Astrocyte of the spinal cord (primary cell): ENCODE measurements at regions not wholly inside any gene's neighbourhood (a gene's known extent, or its start where the extent isn't known, plus 50 kb on each side); places are given as distances from the start of the nearest gene placed in this dataset.

Experiments used
- DNase-seq: peaks from one replicate; pipeline ENCODE4 v3.0.0; 2011; ENCODE audit warnings: low read depth, low spot score
- H3K4me3 ChIP-seq: 2 replicates; pipeline ENCODE4 v1.5.1; 2011; ENCODE audit warnings: low read depth, mild to moderate bottlenecking, low read length, moderate library complexity
- in situ Hi-C: cut with HindIII; loops from 2 replicates; pipeline ENCODE4 v1.10.0; 2017; ENCODE audit warnings: low sequenced_read_pairs
- TF ChIP-seq, protein P1 (sequence below): IDR thresholded peaks from 2 replicates; pipeline ENCODE4 v1.5.1; 2012; ENCODE audit warnings: low read depth, mild to moderate bottlenecking, low read length, inconsistent platforms

DNA sequence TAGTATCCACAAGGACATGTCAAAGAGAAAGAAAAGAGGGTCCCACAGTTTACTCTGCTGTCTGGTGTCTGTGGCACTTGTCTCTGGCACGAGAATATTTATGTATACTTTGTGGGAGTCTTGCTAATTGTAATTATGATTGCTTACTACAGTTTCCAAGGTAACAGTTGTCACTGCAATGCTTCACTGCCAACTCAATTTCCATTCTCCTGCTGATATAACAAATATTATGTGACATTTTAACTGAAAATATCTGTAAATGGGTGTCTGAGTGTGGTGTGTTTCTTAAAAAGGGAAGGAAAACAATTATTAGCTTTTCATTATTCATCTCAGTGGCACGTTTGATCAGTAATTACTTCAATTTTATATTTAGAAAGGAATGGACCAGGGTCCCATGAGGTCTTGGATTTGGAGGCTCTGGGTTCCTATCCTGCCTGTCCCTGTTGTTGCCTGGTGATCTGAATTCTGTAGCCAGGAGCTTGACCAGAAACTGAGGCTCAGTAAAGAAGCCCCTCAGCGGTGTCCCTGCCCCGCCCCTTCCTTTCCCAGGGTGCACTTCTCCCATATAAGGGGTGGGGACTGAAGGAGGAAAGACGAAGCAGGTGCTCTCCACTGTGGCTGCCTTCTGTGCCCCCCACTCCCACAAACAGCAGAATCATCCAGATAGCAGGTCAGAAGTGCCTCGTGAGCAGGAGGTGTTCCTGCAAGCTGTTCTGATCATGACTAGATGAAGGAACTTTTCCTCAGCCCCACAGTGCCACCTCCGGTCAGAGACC lies 137.3 kb upstream of the KIF2A start:
- in situ Hi-C loops = no loop called here
- H3K4me3 ChIP-seq = no peak overlapping the region
- DNase-seq = no peak
- TF ChIP-seq, protein P1, sequence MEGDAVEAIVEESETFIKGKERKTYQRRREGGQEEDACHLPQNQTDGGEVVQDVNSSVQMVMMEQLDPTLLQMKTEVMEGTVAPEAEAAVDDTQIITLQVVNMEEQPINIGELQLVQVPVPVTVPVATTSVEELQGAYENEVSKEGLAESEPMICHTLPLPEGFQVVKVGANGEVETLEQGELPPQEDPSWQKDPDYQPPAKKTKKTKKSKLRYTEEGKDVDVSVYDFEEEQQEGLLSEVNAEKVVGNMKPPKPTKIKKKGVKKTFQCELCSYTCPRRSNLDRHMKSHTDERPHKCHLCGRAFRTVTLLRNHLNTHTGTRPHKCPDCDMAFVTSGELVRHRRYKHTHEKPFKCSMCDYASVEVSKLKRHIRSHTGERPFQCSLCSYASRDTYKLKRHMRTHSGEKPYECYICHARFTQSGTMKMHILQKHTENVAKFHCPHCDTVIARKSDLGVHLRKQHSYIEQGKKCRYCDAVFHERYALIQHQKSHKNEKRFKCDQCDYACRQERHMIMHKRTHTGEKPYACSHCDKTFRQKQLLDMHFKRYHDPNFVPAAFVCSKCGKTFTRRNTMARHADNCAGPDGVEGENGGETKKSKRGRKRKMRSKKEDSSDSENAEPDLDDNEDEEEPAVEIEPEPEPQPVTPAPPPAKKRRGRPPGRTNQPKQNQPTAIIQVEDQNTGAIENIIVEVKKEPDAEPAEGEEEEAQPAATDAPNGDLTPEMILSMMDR = no peak

DNA sequence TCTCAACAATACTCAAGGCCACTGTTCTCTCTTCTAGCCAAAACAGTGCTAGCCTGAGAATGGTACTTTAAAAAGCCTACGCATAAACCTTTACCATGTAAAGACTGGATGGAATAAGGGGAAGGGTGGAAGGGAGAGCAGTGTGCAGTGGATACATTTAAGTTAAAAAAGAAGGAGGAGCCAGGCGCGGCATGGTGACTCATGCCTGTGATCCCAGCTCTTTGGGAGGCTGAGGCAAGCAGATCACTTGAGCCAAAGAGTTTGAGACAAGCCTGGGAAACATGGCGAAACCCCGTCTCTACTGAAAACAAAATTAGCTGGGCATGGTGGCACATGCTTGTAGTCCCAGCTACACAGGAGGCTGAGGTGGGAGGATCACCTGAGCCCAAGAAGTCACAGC lies 127.7 kb upstream of the KIF2A start:
- no peak for DNase-seq
- H3K4me3 ChIP-seq = no peak overlapping the region
- in situ Hi-C loops = no loop called here
- TF ChIP-seq, protein P1 = no peak

DNA sequence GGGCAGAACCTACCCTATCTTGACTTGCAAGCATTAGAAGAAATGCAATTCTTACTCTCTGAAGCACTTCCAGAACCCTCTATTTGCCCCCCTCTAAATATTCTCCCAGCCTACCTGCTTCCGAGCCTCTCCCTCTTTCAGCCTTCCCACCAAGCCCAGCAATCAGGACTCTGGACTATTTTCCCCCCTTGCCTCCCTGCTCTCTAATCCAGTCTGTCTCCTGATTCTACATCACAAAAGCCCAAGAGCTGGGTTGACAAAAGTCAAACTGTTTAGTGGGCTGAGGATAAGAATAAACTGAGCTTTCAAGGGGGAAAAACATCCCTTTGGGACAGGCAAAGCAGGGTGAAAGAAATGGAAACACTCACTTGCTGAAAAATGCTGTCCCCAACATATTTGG lies 123.2 kb upstream of the KIF2A start:
- no peak overlapping the region for H3K4me3 ChIP-seq
- no peak for DNase-seq
- in situ Hi-C loops = no loop called here
- TF ChIP-seq, protein P1 = no peak

DNA sequence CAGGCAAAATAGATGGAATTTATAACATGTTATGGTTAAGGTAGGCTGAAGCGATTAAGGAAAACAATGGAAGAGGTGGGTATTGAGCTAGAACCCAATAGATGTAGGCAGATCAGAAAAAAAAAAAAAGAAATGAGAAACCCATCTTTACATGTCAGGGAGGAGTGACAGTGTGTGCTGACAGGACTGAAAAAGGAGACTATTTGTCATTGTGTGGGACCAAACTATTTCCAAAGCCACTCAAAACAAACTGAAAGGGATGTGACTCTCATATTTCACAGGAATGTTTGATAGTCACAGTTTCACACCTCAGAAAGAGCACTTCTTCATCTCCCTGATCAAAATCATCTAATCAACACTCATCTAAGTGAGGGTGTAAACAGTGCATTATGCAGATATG lies 122.3 kb upstream of the KIF2A start:
- TF ChIP-seq, protein P1 = no peak
- H3K4me3 ChIP-seq = no peak overlapping the region
- in situ Hi-C loops = no loop called here
- DNase-seq = no peak

DNA sequence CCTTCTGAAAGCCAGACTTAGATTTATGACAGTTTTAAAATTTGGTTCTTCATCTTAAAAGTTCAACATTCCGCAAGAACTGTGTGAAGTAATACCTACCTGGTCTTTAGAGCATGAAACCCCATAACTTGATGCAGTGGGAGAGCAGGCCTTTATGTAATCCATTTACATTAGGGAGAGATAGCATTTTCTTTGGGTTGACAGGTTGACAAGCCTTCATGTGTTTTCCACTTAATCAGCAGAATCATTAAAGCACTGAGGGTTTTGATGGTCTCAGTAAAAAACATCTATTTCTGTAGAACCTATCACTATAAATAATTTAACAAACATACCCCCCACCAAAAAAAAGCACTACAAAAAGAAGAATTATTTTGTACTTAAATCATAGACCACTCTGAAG lies 121.6 kb upstream of the KIF2A start:
- H3K4me3 ChIP-seq = no peak overlapping the region
- in situ Hi-C loops = no loop called here
- TF ChIP-seq, protein P1 = no peak
- no peak for DNase-seq

DNA sequence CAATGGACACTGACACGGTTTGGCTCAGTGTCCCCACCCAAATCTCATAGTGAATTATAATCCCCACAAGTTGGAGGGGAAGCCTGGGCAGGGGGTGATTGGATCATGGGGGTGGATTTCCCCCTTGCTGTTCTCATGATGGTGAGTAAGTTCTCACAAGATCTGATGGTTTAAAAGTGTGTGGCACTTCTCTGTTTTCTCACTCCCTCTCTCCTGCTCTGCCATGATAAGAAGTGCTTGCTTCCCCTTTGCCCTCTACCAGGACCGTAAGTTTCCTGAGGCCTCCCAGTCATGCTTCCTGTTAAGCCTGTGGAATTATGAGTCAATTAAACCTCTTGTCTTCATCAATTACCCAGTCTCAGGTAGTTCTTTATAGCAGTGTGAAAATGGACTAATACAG lies 115.8 kb upstream of the KIF2A start:
- TF ChIP-seq, protein P1 = no peak
- DNase-seq = no peak
- no peak overlapping the region for H3K4me3 ChIP-seq
- in situ Hi-C loops = no loop called here
